OCI-LY1 (cell line): ENCODE measurements at regions not wholly inside any gene's neighbourhood (a gene's known extent, or its start where the extent isn't known, plus 50 kb on each side); places are given as distances from the start of the nearest gene placed in this dataset.

Experiments used
- EZH2 ChIP-seq: fragments of 200-600 bp; sonication (generic), shearing (Covaris generic); IDR thresholded peaks from 2 replicates; pipeline ENCODE4 v1.8.0; 2017; ENCODE audit warnings: borderline replicate concordance, mixed run types, mild to moderate bottlenecking, antibody characterized with exemption, low read length, moderate library complexity, mixed read lengths
- TF ChIP-seq, protein P1 (sequence below): fragments of 200-600 bp; sonication (generic), shearing (Covaris generic); IDR thresholded peaks from 2 replicates; pipeline ENCODE4 v1.5.1; 2017; ENCODE audit warnings: mild to moderate bottlenecking, antibody characterized with exemption, low read length, moderate library complexity, mixed read lengths

DNA sequence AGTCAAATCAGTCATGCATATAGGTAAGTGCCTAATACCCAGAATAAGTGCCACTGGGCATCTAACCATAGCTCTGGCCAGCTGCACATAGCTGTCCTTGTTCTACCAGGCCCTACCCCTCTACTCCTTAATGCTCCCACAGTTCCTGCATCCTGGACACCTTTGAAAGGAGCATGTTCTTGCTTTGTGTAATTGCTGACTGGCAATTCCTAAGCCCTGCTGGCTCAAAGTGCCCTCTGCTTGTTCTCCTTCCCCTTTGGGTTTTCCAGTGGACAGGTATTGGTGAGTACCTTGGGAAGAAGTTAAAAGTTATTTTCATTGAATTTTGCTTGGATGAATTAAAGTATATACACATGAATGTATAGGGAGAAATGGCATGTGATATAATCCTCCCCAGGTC lies 516.4 kb downstream of the ETNK1 start:
- TF ChIP-seq, protein P1, sequence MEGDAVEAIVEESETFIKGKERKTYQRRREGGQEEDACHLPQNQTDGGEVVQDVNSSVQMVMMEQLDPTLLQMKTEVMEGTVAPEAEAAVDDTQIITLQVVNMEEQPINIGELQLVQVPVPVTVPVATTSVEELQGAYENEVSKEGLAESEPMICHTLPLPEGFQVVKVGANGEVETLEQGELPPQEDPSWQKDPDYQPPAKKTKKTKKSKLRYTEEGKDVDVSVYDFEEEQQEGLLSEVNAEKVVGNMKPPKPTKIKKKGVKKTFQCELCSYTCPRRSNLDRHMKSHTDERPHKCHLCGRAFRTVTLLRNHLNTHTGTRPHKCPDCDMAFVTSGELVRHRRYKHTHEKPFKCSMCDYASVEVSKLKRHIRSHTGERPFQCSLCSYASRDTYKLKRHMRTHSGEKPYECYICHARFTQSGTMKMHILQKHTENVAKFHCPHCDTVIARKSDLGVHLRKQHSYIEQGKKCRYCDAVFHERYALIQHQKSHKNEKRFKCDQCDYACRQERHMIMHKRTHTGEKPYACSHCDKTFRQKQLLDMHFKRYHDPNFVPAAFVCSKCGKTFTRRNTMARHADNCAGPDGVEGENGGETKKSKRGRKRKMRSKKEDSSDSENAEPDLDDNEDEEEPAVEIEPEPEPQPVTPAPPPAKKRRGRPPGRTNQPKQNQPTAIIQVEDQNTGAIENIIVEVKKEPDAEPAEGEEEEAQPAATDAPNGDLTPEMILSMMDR, result no peak
- TF ChIP-seq EZH2, result no peak
